Stimulated activated naive CD8-positive, alpha-beta T cell treated with anti-CD3 and anti-CD28 coated beads, Interleukin-15, Interleukin-2, amounts not matched to agents 100 ng/mL and 50 ng/mL, for 24 hours (primary cell): ENCODE measurements at regions not wholly inside any gene's neighbourhood (a gene's known extent, or its start where the extent isn't known, plus 50 kb on each side); places are given as distances from the start of the nearest gene placed in this dataset.

Experiments used
- H3K27ac Mint-ChIP-seq: one replicate; pipeline ENCODE4 v1.8.0; 2021; ENCODE audit warnings: mild to moderate bottlenecking, mixed read lengths
- H3K27me3 Mint-ChIP-seq: one replicate; pipeline ENCODE4 v1.8.0; 2021; ENCODE audit warnings: mixed read lengths
- H3K36me3 Mint-ChIP-seq: one replicate; pipeline ENCODE4 v1.8.0; 2021; ENCODE audit warnings: low read depth, mixed read lengths
- H3K4me1 Mint-ChIP-seq: one replicate; pipeline ENCODE4 v1.8.0; 2021; ENCODE audit warnings: low read depth, mixed read lengths
- H3K4me3 Mint-ChIP-seq: one replicate; pipeline ENCODE4 v1.8.0; 2021; ENCODE audit warnings: mild to moderate bottlenecking, mixed read lengths
- H3K9me3 Mint-ChIP-seq: one replicate; pipeline ENCODE4 v1.8.0; 2021; ENCODE audit warnings: mixed read lengths

DNA sequence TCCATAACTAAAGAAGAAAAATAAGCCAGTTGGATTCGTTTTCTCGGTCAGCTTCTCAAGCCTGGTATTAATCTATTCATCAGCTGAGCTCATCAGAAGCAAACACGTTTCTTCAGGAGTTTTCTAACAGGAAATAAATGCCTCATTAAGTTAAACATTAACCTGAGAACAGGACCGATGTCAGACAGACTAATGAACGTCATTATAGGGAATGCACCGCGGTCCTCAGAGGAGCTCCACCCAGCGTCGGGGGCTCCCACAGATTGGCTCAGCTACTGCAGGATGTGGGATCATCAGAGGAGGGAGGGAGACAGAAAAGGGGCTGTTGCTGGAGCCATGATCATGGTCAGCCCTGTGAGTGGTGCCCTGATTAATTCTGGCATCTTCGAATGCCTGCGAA lies 615.4 kb downstream of the PTPRU start:
- H3K27me3 Mint-ChIP-seq = peaks cover 13% of the 10 kb centered on the region

DNA sequence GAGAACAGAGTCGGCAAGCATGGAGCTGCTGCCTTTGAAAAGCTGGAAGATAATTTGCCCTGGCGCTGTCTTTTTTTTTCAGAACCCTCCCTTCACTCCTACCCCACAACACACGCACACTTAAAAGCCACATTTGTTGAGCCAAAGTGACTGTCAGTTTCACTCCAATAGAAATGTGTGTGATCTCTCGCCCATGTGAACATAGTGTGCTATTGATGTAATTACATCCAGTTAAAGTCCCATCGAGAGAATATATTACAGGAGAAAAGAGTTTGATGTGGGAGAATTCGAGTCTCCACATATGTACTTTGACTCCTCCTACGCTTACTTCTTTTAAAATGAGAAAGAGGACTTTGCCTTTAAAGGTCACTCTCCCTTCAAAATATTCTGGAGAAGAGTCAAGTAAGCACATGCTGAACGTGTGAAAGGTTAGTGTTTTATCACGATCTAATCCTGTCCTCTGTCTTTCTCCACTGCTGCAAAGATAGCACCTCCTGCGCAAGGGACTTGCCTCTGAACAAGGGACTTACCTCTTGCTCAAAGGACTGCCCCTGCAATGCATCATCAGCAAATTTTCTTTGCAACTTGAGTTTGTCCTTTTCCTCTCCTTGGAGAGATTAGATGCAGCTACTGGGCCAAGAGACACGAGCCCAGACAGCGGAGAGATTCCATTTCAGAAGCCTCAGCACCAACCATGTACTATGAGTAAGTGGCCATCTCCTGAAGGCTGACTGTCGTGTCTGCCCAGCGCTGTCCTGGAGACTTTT lies 613.9 kb downstream of the PTPRU start:
- Mint-ChIP-seq H3K4me3 (no peak overlapping the region), H3K9me3 (no peaks in the 10 kb centered on the region), H3K27me3 (peaks cover 8% of the 10 kb centered on the region), H3K36me3 (no peaks in the 10 kb centered on the region), H3K4me1 (no peaks in the 10 kb centered on the region), H3K27ac (no peak overlapping the region)

More for the DNA sequence above, 615.4 kb downstream of the PTPRU start:
- no peaks in the 10 kb centered on the region for H3K4me1 Mint-ChIP-seq
- no peak overlapping the region for H3K27ac Mint-ChIP-seq
- no peaks in the 10 kb centered on the region for H3K9me3 Mint-ChIP-seq
- H3K36me3 Mint-ChIP-seq = no peaks in the 10 kb centered on the region
- no peak overlapping the region for H3K4me3 Mint-ChIP-seq

DNA sequence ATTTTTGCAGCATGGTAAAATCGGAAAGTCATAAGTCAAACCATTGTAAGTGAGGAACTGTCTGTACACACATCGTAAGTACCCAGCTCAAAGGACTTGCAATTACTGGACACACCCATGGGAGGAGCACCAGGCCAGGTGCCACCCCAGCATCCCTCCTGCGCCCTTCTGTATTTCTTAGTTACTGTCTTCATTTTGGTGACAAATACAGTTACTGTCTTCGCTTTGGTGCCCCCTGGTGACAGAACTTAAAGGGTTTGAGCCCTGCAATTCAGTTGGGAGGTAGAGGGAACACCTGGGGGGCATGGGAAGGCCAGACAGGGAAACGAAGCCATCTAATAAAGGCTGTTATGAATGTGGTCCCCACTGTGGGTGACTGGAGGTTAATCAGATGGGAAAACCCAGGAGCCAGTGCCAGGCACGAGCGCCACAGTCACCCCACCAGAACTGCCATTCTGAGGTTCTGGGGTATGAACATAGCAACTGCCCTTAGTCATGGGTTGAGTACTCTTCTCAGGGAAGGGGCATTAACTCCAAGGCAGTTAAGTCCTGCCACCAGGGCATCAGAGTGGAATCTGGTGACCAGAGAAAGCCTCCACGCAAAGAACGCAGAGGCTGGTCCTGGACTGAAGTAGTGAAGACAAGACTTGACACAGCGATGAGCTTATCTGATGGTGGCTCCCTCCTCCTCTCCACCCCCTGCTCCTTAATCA lies 612.9 kb downstream of the PTPRU start:
- Mint-ChIP-seq H3K27me3 (peaks cover 6% of the 10 kb centered on the region), H3K9me3 (no peaks in the 10 kb centered on the region), H3K27ac (no peak overlapping the region), H3K36me3 (no peaks in the 10 kb centered on the region), H3K4me1 (no peaks in the 10 kb centered on the region), H3K4me3 (no peak overlapping the region)

DNA sequence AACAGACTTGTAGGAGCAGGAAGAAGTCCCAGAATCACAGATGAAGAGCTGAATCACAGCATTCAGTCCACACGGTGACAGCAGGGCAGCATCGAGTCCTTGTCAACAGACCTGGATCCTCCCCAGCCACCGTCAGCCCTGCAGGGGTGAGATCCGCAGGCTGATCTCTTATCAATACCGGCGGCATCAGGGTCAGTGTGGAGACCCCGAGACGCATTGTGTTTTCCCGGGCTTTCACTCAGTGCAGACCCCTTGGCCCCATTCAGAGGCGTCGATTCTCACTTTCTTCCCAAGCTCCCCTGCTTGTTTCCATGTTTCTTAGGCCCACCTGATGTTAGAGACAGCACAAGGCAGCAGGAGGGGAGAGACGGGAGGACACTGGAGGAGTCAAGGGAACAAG lies 609.6 kb downstream of the PTPRU start:
- H3K36me3 Mint-ChIP-seq = peaks cover 6% of the 10 kb centered on the region
- peaks cover 11% of the 10 kb centered on the region for H3K27me3 Mint-ChIP-seq
- peaks cover 14% of the 10 kb centered on the region for H3K9me3 Mint-ChIP-seq
- no peaks in the 10 kb centered on the region for H3K4me1 Mint-ChIP-seq
- H3K4me3 Mint-ChIP-seq = no peak overlapping the region
- no peak overlapping the region for H3K27ac Mint-ChIP-seq

DNA sequence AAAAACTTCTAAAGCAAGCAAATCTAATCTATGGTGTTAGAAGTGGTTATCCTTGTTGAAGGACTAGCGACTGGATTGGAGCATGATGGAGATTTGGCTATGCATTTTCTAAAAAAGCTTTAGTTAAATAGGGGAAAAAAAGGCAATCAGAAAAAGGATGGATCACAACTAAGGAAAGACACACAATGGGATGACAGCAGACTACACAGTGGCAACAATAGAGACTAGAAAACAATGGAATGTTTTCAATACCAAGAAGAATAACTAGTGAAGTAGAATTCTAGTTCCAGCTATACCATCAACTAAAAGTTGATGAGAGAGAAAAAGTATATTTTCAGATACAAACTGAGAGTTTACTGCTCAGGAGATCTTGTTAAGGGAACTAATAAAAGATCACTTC lies 605.8 kb downstream of the PTPRU start:
- Mint-ChIP-seq H3K36me3 (peaks cover 6% of the 10 kb centered on the region), H3K4me1 (no peaks in the 10 kb centered on the region), H3K27me3 (peaks cover 12% of the 10 kb centered on the region), H3K4me3 (no peak overlapping the region), H3K9me3 (peaks cover 14% of the 10 kb centered on the region), H3K27ac (no peak overlapping the region)

DNA sequence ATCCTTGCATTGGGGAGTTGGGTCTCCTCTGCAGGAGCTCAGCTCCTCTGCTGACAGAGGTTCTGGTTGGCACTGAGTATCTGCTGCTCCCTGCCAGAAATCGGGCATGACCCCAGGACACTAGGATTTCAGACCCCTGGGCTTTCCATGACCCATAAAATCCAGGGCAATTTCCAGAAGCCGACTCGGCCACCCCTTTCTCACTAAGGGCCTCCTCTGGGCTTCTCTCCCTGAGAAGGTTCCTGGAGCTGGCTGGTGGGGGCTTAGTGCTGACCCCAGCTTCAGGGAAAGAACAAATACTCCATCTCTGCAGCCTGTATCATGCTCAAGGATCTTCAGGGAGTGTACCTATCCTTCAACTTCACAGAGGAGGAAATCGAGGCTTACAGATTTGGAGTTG lies 603.4 kb downstream of the PTPRU start:
- Mint-ChIP-seq H3K9me3 (peaks cover 14% of the 10 kb centered on the region), H3K4me1 (no peaks in the 10 kb centered on the region), H3K27me3 (peaks cover 16% of the 10 kb centered on the region), H3K36me3 (peaks cover 6% of the 10 kb centered on the region), H3K4me3 (no peak overlapping the region), H3K27ac (no peak overlapping the region)

DNA sequence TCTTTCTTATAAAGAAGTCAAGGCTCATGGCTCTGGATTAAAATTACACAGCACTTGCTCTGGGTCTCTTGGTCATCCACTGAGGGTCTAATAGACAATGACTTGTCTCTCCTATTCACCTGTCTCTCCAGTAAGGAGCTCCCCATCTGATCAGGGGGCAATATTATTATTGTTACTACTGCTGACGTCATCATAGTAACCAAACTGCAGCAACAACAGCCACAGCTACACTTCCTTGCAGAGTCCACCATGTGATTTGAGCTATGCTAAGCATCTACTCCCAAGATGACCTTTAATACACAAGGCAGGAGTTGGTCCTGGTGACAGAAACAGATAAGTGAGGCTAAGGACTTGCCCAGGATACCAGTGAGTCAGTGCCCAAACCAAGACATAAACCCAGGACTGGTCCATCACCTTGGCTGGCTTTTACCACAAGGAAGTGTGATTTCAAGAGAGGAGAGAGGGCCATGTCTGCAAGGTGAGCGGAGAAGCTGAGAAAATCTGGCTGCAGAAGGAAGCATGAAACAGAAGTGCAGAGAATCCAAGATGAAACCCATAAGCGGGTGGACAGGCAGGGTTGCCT lies 602.5 kb downstream of the PTPRU start:
- H3K9me3 Mint-ChIP-seq = peaks cover 14% of the 10 kb centered on the region
- H3K27me3 Mint-ChIP-seq = peaks cover 16% of the 10 kb centered on the region
- no peaks in the 10 kb centered on the region for H3K4me1 Mint-ChIP-seq
- no peak overlapping the region for H3K4me3 Mint-ChIP-seq
- H3K36me3 Mint-ChIP-seq = peaks cover 6% of the 10 kb centered on the region
- H3K27ac Mint-ChIP-seq = no peak overlapping the region

DNA sequence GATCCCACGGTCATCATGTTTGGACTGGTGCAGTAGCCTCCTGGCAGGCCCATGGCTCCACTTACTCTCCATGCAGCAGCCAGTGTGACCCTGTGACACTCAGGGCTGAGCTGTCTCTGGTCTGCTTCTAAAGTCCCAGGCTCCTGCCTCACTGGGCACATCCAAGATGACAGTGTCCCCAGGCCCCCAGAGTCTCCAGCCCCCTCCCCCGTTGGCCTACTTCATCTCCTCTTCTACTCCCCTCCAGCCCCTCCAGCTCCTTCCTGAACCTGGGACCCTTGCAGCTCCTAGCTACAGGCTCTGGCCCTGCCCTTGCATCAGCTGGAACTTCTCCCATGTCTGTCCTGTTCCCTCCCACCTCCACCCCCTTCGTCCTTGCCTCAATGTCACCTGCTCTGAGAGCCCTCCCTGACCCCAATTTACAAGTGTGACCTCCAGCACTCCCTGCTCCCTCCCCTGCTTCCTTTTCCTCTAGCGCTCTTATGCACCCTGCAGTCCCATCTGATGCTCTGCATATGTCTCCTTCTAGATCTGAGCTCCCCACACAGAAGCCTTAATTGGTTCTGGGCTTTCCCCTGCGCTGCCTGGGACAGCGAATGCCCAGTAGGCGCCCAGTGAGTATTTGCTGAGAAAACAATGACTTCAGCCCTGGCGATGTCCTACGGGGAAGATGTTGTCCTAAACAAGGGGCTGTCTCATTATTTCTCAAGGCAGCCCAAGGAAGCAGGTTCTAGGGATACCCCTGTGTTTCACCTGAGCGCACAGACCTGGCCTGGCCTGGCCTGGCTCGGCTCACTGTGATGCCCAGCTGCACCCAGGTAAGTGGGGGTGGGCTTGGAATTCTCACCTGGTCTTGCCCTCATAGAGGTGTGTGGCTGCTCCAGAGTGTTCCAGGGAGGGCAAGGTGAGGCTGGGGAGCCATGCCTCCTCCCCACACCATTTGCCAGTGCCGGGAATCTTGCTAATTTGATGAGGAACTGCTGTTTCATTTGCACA lies 600.6 kb downstream of the PTPRU start:
- Mint-ChIP-seq H3K4me1 (no peaks in the 10 kb centered on the region), H3K9me3 (peaks cover 5% of the 10 kb centered on the region), H3K36me3 (peaks cover under 1% of the 10 kb centered on the region), H3K4me3 (no peak overlapping the region), H3K27me3 (peaks cover 11% of the 10 kb centered on the region), H3K27ac (no peak overlapping the region)

DNA sequence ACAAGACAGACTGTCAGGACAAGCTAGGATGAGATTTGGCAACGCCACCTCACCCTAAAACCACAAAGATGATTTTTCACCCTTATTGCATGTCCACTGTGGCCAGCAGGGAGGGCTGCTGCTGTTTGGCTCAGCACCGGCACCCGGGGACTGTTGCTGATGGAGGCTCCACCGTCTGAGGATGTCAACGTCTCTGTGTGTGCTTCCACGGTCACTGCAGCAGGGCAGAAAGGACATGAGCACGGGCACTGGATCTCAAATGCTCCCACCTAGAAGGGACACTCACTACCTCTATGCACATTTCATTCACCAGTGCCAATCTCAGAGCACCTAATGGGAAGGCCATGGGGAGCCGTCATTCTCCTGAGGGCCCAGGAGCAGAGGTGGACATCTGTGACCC lies 599.6 kb downstream of the PTPRU start:
- no peaks in the 10 kb centered on the region for H3K36me3 Mint-ChIP-seq
- H3K27me3 Mint-ChIP-seq = peaks cover 11% of the 10 kb centered on the region
- H3K4me3 Mint-ChIP-seq = no peak overlapping the region
- no peaks in the 10 kb centered on the region for H3K9me3 Mint-ChIP-seq
- H3K27ac Mint-ChIP-seq = no peak overlapping the region
- no peaks in the 10 kb centered on the region for H3K4me1 Mint-ChIP-seq

DNA sequence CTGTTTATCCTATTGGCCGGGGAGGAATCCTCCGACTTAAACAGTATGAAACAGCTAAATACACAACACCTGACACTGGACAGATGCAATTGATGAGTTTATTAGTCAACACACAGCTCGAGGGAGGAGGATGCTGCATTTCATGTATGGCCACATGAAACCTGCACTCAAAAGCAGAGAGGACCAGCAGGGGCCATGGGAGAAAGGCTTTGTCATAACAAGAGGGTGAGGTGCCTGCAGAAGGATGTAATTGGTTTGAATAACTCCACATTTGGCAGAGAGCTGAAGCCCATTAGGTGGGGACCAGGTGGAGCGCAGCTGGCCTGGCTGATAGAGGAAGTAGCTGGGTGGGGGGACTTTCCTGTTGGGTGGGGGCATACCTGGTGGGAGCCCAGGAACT lies 599.1 kb downstream of the PTPRU start:
- no peaks in the 10 kb centered on the region for H3K36me3 Mint-ChIP-seq
- no peak overlapping the region for H3K4me3 Mint-ChIP-seq
- H3K9me3 Mint-ChIP-seq = no peaks in the 10 kb centered on the region
- no peaks in the 10 kb centered on the region for H3K4me1 Mint-ChIP-seq
- no peak overlapping the region for H3K27ac Mint-ChIP-seq
- H3K27me3 Mint-ChIP-seq = peaks cover 11% of the 10 kb centered on the region

DNA sequence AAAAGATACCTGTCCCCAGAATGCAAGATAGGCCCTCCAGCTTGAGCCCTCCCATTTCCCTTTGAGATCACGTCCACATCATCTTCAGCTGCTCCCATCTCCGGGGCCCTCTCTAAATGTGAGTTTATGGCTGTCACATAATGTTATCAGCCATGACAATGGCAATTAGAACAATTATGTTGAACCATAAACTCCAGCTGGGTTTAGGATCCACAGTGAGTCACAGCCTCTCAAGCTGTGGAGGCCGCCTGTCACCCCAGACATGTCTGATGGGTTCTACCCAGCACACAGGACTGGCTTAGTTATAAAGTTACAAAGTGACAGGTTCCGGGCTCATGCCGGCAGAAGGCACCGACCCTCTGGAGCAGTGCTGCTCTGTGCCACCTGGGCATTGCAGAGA lies 597.3 kb downstream of the PTPRU start:
- no peaks in the 10 kb centered on the region for H3K4me1 Mint-ChIP-seq
- H3K4me3 Mint-ChIP-seq = no peak overlapping the region
- H3K27ac Mint-ChIP-seq = no peak overlapping the region
- H3K36me3 Mint-ChIP-seq = no peaks in the 10 kb centered on the region
- H3K9me3 Mint-ChIP-seq = no peaks in the 10 kb centered on the region
- peaks cover 7% of the 10 kb centered on the region for H3K27me3 Mint-ChIP-seq

DNA sequence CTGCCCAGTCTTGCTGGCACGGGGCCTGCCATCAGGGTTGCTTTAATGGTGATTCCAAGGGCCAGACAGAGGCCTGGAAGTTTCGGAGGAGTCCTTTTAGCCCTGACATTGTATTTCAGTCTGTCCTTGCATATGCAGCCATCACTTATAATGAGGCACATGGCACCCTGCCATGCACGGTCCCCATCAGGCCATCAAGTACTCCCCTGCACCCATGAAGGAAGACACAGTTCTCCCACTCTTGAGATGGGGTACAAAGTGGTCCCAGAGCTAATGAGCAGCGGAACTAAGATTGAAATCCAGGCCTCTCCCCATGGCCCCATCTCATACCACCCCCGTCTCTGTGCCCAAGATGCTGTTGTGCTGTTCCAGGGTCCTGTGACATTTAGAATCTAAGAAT lies 596.6 kb downstream of the PTPRU start:
- no peaks in the 10 kb centered on the region for H3K9me3 Mint-ChIP-seq
- no peaks in the 10 kb centered on the region for H3K36me3 Mint-ChIP-seq
- H3K4me3 Mint-ChIP-seq = no peak overlapping the region
- no peaks in the 10 kb centered on the region for H3K4me1 Mint-ChIP-seq
- H3K27me3 Mint-ChIP-seq = peaks cover 4% of the 10 kb centered on the region
- no peak overlapping the region for H3K27ac Mint-ChIP-seq

DNA sequence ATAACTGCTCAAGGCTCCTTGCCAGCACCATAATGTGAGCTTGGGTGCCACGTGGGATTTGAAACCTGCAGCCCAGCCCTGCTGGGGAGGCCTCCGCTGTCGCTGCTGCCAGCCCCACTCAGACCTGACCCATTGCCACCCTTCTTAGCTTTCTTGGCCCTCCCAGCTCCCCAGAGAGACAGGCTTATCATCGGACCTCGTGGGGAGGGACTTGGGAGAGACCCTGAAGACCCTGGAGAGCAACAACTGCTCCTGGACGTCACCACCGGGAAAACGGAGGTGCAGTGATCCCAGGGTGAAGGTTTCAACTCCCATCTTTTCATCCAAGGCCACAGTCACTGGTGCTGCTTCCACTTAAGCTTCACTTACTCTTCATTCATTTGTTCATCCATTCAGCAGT lies 596.1 kb downstream of the PTPRU start:
- Mint-ChIP-seq H3K36me3 (no peaks in the 10 kb centered on the region), H3K4me3 (no peak overlapping the region), H3K27me3 (peaks cover 4% of the 10 kb centered on the region), H3K9me3 (no peaks in the 10 kb centered on the region), H3K27ac (no peak overlapping the region), H3K4me1 (no peaks in the 10 kb centered on the region)

DNA sequence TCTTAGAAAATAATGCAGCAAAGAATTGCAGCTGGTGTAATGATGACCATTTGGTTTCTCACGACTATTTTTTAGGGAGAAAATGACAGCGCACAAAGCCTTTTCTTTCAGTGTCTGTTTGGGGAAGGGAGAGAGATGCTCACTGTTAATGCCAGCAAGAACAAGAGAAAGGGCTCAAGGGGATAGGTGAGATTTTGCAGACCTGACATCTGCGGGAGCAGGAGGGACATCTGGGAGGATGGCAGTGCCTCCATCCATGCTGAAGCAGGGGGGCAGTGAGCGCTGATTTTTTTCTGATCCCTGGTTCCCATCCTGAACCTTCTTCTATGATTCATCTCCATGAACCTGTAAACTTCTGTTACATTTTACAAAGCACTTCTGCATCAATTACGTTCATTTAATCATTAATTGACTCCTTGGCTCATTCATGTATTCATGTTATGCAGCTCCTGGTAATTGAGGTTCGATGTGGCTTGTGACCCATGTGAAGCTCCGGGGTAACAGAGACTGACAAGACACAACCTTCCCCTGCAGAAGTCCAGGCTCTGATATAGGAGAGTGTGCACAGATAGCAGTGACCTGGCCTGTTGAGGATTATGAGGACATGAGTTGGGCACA lies 595.3 kb downstream of the PTPRU start:
- H3K4me3 Mint-ChIP-seq = no peak overlapping the region
- no peaks in the 10 kb centered on the region for H3K9me3 Mint-ChIP-seq
- H3K27ac Mint-ChIP-seq = no peak overlapping the region
- H3K4me1 Mint-ChIP-seq = no peaks in the 10 kb centered on the region
- no peaks in the 10 kb centered on the region for H3K36me3 Mint-ChIP-seq
- peaks cover 4% of the 10 kb centered on the region for H3K27me3 Mint-ChIP-seq
